ENCODE measurements at regions not wholly inside any gene's neighbourhood (a gene's known extent, or its start where the extent isn't known, plus 50 kb on each side); places are given as distances from the start of the nearest gene placed in this dataset.
"Not testable (repeated sequence)": the region's sequence is repeated elsewhere in the genome, so short reads cannot be mapped to it uniquely, and the experiment has no call there.

DNA sequence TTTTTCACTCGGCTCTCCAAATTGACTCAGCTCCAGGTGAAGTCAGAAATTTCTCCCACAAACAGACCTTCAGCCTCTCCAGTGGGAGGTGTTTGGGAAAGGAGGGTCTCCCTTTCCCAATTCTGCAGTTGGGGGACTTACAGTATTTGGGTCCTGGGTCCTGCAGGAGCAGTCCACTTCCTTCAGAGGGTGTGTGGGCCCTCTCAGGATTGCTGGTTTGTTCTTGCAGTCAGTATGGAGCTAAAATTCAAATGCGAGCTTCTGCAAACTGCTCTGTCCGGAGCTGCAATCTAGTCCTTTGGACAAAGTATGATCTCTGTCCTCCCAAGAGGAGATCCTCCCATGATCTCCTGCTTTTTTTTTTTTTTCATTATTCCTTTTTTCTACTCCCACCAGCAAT, 87.9 kb upstream of the MSTN start:
- DNase-seq (ENCODE audit: low spot score) = no peak

DNA sequence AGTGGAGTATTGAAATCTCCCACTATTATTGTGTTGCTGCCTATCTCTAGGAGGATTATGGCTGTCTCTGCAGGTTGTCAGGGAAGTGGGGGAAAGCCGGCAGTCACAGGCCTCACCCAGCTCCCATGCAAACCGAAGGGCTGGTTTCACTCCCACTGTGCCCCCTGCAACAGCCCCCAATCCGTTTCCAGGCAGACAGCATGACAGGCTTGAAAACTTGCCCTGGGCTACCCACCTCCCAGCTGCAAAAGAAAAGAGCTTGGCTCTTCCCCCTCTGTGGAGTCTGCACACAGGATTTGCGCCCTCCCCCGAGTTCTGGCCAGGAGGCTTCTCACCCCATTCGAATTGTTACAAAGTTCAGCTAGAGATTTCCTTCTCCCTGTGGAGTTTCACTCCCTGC, 87.4 kb upstream of the MSTN start:
- DNase-seq (ENCODE audit: low spot score) = no peak

GRCh38 chr2:190149200-190149599, 86.7 kb upstream of the MSTN start:
- DNase-seq (ENCODE audit: low spot score) = no peak

DNA sequence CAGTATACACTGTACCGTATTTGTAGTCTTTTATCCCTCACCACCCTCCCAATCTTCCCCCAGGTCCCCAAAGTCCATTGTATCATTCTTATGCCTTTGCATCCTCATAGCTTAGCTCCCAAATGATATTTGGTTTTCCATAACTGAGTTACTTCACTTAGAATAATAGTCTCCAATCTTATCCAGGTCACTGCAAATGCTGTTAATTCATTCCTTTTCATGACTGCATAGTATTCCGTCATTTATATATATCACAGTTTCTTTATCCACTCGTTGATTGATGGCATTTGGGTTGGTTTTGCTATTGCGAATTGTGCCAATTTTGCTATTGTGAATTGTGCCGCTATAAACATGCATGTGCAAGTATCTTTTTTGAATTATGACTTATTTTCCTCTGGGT, 83.6 kb upstream of the MSTN start:
- DNase-seq (ENCODE audit: low spot score) = not testable (repeated sequence)

DNA sequence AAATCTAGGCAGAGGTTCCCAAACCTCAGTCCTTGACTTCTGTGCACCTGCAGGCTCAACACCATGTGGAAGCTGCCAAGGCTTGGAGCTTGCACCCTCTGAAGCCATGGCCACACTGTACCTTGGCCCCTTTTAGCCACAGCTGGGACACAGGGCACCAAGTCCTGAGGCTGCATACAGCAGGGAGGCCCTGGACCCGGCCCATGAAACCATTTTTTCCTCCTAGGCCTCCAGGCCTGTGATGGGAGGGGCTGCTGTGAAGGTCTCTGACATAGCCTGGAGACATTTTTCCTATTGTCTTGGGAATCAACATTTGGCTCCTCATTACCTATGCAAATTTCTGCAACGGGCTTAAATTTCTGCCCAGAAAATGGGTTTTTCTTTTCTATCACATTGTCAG, 77.9 kb upstream of the MSTN start:
- not testable (repeated sequence) for DNase-seq (ENCODE audit: low spot score)

DNA sequence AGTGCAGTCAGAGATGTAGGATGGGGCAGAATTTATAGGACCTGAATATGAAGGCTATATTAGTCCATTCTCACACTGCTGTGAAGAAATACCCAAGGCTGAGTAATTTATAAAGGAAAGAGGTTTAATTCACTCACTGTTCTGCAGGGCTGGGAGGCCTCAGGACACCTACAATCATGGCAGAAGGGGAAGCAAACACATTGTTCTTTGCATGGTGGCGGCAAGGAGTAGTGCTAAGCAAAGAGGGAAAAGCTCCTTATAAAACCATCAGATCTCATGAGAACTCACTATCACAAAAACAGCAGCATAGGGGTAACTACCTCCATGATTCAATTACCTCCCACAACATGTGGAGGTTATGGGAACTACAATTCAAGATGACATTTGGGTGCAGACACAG, 76.8 kb upstream of the MSTN start:
- DNase-seq (ENCODE audit: low spot score) = no peak

GRCh38 chr2:190138032-190138431, 75.5 kb upstream of the MSTN start:
- no peak for DNase-seq (ENCODE audit: low spot score)

GRCh38 chr2:190137561-190137960, 75.0 kb upstream of the MSTN start:
- DNase-seq (ENCODE audit: low spot score) = no peak

DNA sequence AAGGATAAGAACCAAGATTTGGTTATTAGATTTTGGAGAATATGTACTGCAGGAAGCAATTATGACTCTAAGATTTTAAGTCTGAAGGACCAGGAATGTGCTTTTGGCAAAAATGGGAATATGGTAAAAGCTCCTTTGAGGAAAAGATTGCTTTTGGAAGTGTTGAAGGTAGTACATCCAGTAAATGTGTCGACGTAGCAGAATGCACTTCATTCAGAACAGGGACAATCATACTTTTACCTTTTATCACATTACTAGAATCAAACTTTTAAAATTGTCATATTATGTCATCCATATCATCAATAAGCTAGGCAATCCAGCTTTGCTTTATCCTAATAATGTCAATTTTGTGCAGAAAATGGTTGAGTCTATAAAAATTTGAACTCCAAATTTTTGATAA, 74.3 kb upstream of the MSTN start:
- no peak for DNase-seq (ENCODE audit: low spot score)

- DNase-seq (ENCODE audit: low spot score) = no peak
These were observed 73.7 kb upstream of the MSTN start for GRCh38 chr2:190136259-190136658.

DNA sequence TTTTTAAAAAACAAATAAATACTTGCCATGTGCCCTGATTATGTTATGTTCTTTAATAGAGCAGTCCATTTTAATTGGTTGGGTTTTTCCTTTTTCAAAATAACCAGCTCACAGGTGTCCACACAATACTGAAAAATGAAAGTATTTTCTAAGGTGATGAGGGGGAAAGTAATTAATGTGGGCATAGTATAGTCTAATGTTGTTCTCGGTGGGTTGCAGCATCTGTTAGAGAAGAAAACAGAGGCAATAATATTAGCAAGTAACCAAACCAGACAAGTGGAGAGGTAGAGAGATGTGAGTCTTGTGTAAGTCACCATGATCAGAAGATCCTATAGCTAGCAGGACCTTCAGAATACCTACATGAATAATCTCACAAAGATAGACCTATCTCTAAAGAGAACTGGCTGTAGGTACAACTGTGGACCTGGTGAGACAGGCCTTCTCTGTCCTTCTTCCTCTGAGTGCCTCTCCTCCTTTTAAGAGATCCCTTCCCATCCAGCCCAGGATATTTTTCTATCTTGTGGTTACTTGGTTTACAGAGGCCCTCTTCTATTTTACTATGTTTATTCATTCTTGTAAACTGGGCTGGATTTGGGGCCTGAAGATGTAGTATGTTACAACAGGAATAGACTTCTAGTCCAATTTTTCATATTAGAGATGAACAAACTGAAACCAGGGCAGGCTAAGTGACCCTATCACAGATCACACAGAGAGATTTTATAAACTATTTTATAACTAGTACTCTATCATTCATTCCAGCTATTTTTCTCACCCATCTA, 67.1 kb upstream of the MSTN start:
- DNase-seq (ENCODE audit: low spot score) = no peak

- DNase-seq (ENCODE audit: low spot score) = no peak
These were observed 65.1 kb upstream of the MSTN start for GRCh38 chr2:190127651-190128050.

DNA sequence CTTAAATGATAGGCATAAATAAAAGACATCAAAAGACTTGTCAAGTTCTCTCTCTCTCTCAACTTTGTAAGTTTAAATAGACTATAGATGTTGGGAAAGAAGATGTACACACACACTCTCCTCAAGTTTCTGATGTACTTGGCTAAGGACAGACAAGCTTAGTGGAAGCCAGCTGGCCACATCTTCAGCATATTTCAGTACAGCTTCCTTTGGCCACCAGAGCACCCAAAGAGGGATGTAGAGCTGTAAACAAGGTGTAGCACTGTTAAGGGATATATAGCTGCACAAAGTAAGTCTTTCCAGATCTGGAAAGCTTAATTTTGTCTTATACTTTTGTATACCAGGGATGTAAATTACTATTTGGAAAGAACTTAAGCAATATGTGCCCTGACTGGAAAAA, 64.3 kb upstream of the MSTN start:
- DNase-seq (ENCODE audit: low spot score) = no peak

- no peak for DNase-seq (ENCODE audit: low spot score)
These were observed 61.4 kb upstream of the MSTN start for GRCh38 chr2:190123956-190124355.

DNA sequence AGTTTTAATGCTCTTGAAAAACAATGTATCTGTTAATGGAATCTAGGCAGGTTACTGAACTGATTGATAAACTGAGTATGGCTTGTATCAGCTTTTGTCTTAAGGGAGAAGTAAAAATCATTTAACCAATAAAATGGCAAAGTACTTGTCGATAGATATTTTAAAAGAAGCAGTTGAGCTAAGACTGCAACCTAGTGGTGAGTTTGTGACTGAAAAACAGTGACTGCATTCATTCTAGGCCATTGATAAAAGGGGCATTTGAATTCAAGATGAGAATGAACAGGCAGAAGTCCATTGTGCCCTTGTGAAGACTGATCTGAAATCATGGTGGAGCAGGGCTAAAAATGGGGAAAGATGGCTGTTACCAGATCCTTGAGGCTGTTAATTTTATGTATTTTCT, 59.4 kb upstream of the MSTN start:
- peak; percentile 34 for DNase-seq (ENCODE audit: low spot score)

- no peak for DNase-seq (ENCODE audit: low spot score)
These were observed 58.8 kb upstream of the MSTN start for GRCh38 chr2:190121305-190121704.

DNA sequence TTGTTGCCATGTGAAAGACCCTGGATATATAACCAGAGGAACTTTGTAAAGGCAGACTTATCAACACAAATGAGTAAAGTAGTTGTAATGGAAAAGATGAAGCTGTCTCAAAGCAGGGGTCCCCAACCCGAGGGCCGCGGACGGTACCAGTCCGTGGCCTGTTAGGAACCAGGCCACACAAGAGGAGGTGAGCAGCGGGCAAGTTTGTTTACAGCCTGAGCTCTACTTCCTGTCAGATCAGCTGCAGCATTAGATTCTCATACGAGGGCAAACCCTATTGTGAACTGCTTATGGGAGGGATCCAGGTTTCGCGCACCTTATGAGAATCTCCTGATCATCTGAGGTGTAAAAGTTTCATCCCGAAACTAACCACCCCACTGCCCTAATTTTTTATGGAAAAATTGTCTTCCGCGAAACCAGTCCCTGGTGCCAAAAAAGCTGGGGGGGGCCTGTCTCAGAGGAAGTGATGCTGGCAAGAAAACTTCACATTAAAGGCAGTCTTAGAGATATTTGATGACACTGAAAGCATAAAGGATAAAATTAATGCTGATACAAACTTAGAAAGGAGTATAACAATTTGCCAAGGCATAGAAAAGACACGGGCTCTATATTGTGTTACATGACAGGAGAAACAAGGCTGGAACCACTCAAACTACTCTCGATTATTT, 57.5 kb upstream of the MSTN start:
- no peak for DNase-seq (ENCODE audit: low spot score)

- no peak for DNase-seq (ENCODE audit: low spot score)
These were observed 56.7 kb upstream of the MSTN start for GRCh38 chr2:190119257-190119656.

GRCh38 chr2:190117305-190117704, 54.8 kb upstream of the MSTN start:
- DNase-seq (ENCODE audit: low spot score) = no peak

DNA sequence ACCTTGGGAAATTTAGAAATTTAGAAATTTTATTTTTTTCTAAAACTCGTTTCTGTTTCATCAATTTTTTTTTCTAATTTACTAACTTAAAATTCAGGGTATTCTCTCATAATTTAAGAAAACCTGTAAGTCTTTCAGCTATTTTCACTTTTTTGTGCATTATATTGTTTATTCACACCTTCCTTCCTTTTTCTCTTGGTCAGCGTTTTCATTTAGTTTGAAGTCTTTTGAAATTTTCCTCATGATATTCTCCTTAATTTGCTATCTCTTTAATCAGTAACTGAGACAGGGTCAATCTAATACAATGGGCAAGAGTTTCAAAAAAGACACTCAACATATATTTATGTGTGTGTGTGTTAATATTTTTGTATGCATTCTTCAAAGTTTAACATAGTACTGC, 50.5 kb upstream of the MSTN start:
- DNase-seq (ENCODE audit: low spot score) = no peak
